ENCODE measurements at regions not wholly inside any gene's neighbourhood (a gene's known extent, or its start where the extent isn't known, plus 50 kb on each side); places are given as distances from the start of the nearest gene placed in this dataset.

DNA sequence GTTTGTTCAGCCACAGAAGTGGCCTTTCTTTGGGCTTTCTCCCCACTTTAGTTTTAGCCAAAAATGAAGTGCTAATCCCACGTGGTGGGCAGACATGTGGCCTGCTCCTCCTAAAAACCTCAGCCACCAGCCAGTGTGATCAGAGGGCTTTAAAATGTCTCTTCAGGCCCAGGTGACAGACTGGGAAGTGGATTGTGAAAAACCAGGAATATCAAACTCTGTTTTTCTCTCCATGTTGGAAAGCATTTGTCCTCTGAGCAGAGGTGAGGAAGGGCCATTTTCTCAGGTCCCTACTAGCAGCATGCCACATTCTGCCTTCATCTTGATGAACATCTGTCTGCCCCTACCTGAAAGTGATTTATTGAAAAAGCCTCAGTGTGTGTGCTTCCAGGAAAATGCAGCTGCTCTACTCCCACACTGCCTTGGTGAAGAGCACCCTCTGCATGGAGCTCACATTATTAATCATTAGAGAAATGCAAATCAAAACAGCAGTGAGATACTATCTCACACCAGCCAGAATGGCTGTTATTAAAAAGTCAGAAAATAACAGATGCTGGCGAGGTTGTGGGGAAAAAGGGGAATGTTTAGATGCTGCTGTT, 181.2 kb upstream of the DMAC1 start:
- no peak for DNase-seq

DNA sequence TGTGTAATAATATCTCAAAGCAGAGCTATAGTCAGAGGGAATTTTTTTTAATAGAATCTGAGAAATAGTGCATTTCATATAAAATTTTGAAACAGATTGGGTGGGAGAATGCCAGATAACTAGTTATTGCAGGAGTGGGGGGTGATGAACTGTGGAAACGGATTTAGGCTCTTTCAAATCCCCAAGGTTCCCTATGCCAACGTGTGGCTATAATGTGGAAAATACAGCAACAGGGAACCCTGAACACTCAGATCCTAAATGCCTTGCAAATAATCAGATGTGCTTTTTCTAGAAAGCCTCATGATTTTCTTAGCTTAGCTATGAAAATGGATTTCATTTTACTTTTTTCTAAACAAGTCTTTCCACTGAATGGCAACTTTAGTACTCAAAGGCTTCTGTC, 180.5 kb upstream of the DMAC1 start:
- no peak for DNase-seq

DNA sequence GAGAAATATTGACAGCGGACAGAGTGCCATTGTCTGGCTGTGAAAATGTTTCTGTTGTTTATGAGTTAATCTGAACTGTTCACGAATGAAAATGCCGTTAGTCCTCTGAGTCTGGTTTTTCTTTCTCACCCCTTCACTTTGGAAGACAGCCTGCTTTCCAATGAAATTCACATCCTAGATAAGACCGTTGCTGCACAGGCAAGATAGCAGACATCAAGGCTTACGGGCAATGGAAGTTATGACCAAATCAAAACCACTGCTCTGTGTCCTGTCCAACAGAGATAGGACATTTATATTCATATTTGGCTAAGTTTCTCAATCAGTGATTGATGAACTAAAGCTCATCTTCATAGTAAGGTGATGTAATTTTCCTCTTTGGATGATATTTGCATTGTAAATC, 180.0 kb upstream of the DMAC1 start:
- DNase-seq: no peak

- DNase-seq: no peak
These were observed 178.0 kb upstream of the DMAC1 start for GRCh38 chr9:7977586-7977985.

GRCh38 chr9:7976856-7977255, 177.3 kb upstream of the DMAC1 start:
- no peak for DNase-seq

DNA sequence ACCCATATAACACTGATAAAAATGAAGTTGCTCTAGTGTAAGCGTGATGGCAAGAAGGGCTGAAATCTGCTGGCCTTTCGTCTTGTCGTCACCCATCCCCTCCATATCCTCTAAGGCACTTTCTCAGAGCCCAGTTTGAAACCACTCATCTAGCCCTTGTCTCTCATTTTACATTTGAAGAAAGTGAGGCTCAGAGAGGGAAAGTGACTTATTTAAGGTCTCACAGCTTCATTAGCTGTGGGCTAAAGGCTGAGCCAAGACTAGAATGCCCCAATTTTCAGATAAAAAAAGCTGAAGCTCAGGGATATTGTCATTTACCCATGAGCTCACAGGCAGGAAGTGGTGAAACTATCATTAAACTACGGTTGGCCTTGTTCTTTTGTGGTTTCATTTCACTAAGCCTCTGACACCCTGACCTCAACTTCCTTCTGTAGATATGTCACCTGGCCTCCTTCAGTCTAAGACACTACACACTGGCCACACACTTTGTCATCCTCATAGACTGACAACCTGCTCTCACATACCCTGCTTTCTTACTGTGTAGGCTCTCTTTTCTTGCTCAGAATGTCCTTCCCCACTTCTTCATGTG, 176.7 kb upstream of the DMAC1 start:
- no peak for DNase-seq

DNA sequence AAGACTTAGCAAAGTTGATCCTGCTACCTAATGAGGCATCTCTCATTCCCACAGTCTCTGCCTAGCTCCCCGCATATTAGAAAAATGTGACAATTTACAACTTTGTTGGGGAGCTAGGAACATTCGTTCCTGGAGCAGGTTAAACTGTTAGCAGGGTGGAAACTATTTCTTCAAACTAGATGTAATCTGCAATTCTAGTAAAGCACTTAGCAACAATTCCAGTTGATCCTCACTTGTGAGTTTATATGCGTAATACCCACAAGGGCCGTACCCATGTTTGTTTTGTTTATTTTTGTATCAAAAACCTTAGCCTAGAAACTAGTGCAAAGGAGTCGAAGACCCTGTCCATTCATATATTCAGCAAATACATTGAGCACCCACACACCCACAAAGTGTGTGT, 175.8 kb upstream of the DMAC1 start:
- DNase-seq: no peak

- peak; percentile 16 for DNase-seq
These were observed 174.9 kb upstream of the DMAC1 start for GRCh38 chr9:7974335-7974960.

GRCh38 chr9:7973123-7973522, 173.5 kb upstream of the DMAC1 start:
- DNase-seq: no peak

DNA sequence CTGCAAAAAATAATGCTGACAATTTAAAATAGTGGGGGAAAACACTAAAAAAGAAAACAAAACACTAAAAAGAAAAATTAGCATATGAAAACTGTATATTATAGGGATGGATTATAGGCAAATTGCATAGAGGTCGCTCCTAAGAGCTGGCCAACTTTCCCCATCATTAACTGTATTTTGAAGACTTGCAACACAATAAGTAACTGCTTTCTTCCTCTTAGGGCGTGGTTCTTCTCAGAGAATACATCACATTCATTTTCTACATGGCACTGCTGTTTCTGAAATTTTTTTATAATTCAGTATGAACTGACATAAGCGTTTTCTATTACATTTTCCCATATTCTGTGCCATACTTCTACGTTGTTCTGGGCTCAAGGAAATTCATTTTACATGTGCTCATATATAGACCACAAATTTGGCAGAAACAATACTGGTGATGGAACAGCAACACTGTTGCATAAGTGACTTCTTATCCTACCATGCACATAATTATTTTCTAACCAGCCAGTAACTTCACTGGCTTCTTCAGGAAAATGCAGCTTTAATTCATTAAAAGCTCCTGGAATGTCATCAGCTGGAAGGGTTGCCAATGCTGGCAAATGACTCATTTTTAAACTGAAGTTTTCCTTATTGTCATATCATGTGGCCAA, 171.2 kb upstream of the DMAC1 start:
- no peak for DNase-seq

GRCh38 chr9:7968687-7969086, 169.1 kb upstream of the DMAC1 start:
- no peak for DNase-seq

DNA sequence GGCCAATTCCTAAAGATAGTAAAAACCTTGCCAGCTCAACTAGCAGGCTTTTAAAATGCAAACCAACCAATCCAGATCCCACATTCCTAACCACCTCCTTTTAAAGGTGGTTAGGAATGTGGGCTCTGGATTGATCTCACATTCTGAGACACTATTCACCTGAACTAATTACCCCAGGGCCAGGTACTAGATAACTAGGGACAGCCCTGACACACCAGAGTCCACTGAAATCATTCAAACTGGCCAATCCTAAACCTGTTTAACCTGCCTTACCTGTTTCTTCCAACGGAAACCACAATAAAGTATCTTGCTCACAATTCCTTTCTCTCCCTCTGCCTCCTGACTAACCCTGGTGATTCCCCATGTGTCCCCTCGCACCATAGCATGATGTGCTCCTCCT, 168.3 kb upstream of the DMAC1 start:
- DNase-seq: no peak

- DNase-seq: no peak
These were observed 167.7 kb upstream of the DMAC1 start for GRCh38 chr9:7967093-7967827.

DNA sequence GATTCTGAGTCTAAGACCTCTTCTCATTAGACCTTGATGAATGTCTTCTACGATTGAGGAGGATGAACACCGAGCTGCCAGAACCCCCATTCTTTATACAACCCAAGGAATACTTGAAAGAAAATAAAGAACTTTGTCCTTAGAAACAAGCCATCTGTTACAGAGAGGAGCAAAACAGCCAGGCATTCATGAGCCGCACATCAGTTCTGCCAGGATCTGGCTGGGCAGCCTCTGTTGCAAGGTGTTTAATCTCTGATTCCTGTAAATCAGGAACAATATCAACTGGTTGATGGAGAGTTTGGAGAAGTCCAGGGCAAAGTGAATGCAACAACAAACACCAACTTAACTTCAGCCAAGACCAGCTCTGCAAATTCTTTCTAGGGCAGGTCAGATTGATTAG, 165.5 kb upstream of the DMAC1 start:
- DNase-seq: no peak

- no peak for DNase-seq
These were observed 163.4 kb upstream of the DMAC1 start for GRCh38 chr9:7963026-7963425.

DNA sequence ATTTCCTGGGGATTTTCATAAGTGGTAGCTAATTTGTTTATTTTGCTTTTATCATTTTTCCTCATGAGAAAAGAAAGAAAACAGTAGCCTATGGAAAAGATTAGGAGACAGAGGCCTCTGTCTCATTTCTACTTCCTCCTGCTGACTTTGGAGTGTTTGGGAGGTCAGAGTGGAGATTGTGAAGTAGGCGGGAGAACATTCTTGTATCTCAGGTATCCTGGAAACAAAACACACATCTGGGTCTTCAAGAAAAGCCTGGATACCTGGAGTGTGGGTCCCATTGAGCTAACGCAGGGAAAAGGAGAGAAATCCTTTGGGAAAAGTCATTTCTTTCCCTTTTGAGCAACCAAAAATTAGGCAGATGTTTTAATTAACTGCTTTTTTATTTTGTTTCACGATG, 161.5 kb upstream of the DMAC1 start:
- no peak for DNase-seq

- no peak for DNase-seq
These were observed 160.9 kb upstream of the DMAC1 start for GRCh38 chr9:7960320-7961050.

DNA sequence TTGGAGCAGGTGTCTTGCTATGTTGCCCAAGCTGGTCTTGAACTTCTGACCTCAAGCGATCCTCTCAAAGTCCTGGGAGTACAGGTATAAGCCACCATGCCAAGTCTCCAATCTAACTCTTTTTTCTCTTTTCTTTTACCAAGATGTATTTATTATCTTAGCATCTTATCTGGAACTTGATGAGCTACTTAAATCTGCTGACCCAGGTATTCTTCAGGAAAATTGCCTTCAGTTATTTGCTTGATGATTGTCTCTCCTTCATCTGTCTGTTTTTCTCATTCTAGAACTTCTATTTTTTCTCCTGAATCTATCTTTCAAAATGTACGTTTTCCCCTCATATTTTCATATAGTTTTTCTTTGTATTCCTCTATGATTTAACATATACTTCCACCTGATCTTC, 158.2 kb upstream of the DMAC1 start:
- DNase-seq: no peak

DNA sequence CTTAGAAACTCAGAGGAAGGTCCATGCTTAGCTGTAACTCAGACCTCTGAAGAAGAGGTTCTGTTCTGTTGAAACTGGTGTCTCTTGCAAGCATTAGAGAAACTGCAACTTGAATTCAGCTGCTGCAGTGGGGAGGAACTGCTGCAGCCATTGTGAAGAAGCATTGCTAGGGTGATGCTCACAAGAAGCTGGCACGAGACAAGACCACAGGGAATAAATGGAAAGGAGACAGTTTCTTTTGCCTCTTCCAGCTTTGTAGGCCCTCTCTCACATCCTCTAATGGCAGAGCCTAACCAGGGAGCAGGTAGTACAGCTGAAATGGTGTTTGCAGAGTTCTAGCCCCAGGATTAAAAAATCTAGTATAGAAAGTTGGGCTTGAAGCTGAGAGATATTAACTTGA, 148.0 kb upstream of the DMAC1 start:
- no peak for DNase-seq

DNA sequence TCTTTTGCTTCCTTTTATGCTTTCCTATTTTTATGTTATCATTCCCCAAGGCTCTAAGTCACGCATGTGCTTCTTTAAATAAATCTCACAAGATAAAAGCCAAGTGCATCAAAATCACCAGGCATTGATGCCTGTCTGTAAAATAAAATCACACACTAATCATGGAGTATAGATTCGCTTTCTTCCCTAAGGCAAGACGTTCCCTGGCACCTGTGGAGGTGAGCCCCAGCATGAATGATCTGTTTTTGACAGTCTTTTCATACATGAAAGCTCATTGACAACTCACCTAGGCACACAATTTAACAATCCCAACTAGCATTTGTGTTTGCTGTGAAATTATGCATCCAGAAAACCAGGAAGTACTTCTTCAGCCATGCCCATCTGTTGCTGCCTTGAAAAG, 146.9 kb upstream of the DMAC1 start:
- no peak for DNase-seq

DNA sequence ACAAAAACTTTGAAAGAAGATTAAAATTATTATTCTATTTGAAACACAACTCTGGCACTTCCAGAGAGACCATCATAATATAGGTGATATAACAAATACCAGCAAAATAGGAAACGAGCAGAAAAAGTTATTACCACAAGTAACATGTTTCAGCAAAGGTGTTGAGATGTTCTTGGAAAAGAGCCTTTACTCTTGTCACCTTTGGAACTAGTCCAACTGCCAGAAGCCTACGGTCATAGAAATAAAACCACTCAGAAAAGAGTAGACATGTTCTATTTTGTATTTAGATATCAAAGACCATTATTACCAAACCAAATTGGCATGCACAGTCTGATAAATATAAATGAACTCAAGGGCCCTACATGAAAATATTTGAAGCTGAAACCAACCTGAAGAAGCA, 145.0 kb upstream of the DMAC1 start:
- DNase-seq: no peak

GRCh38 chr9:7937761-7938491, 138.3 kb upstream of the DMAC1 start:
- DNase-seq: no peak

Data from NCI-H774 (cell line).